Mucosa of descending colon (tissue), 3 donors: ENCODE measurements at regions not wholly inside any gene's neighbourhood (a gene's known extent, or its start where the extent isn't known, plus 50 kb on each side); places are given as distances from the start of the nearest gene placed in this dataset.

Experiments used
- ATAC-seq: fragments of 200-7000 bp; cut with Tn5 transposase; one replicate; pipeline ENCODE4 v1.9.1; 2020; ENCODE audit warnings: mild to moderate bottlenecking, moderate library complexity
- DNase-seq, 3 donors: peaks; one replicate each; pipeline ENCODE4 v3.0.0-alpha.2; 2020
- H3K36me3 ChIP-seq: fragments of 200-600 bp; one replicate; pipeline ENCODE4 v1.8.0; 2021; ENCODE audit warnings: low read depth, mild to moderate bottlenecking
- H3K4me1 ChIP-seq: fragments of 200-600 bp; one replicate; pipeline ENCODE4 v1.8.0; 2021; ENCODE audit warnings: low read depth, mild to moderate bottlenecking
- H3K4me3 ChIP-seq: fragments of 200-600 bp; one replicate; pipeline ENCODE4 v1.8.0; 2021; ENCODE audit warnings: mild to moderate bottlenecking
- H3K9me3 ChIP-seq: fragments of 200-600 bp; one replicate; pipeline ENCODE4 v1.8.0; 2021; ENCODE audit warnings: mild to moderate bottlenecking
- CTCF ChIP-seq: fragments of 200-600 bp; IDR thresholded peaks from one replicate; pipeline ENCODE4 v1.8.0; 2022; ENCODE audit warnings: antibody characterized with exemption, mild to moderate bottlenecking
- intact Hi-C, 2 donors: fragments of 100-400 bp; cut with DNase I in 1 of 2; cut with micrococcal nuclease in 1 of 2; formaldehyde crosslinking; loops; one replicate each; pipeline versions ENCODE4 v1.11.0 to v1.11.1; 2022; cut with DNase I, micrococcal nuclease
- donor health status: DM: no; HTN: no; CAD: no; lungs with moderate emphysema.
- donor health status: DM: no; HTN: no; CAD: no.
- donor health status: DM: no; HTN: yes; CAD: no.

DNA sequence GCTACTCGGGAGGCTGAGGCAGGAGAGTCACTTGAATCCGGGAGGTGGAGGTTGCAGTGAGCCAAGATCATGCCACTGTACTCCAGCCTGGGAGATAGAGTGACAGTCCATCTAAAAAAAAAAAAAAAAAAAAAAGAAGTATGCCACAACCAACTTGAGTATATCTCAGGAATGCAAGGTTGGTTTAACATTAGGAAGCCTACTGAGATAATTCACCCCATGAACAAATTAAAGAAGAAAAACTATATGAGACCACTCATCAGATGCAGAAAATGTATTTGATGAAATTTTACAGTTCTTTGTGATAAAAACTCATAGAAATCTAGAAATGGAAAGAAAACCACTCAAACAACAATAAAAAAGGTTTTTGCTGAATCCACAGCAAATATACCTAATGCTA lies 373.8 kb downstream of the LMO4 start:
- no peak for TF ChIP-seq CTCF
- Histone ChIP-seq H3K36me3 (no peaks in the 10 kb centered on the region), H3K4me1 (no peaks in the 10 kb centered on the region), H3K9me3 (peaks cover 22% of the 10 kb centered on the region), H3K4me3 (no peak overlapping the region)
- ATAC-seq = no peak
- intact Hi-C loops = no loop called here
- DNase-seq = no peak

DNA sequence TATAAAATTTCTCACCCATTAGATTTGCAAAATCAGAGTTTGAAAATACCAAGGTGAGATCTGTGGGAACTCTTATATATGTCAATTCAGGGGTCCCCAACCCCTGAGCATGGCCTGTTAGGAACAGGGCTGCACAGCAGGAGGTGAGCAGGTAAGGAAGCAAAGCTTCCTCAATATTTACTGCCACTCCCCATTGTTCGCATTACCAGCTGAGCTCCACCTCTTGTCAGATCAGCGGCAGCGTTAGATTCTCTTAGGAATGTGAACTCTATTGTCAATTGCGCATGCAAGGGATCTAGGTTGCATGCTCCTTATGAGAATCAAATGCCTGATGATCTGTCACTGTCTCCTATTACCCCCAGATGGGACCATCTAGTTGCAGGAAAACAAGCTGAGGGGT lies 376.6 kb downstream of the LMO4 start:
- Histone ChIP-seq H3K4me3 (no peak overlapping the region), H3K9me3 (peaks cover 22% of the 10 kb centered on the region), H3K4me1 (no peaks in the 10 kb centered on the region), H3K36me3 (no peaks in the 10 kb centered on the region)
- no peak for TF ChIP-seq CTCF
- intact Hi-C loops = no loop called here
- ATAC-seq = no peak
- DNase-seq = no peak

DNA sequence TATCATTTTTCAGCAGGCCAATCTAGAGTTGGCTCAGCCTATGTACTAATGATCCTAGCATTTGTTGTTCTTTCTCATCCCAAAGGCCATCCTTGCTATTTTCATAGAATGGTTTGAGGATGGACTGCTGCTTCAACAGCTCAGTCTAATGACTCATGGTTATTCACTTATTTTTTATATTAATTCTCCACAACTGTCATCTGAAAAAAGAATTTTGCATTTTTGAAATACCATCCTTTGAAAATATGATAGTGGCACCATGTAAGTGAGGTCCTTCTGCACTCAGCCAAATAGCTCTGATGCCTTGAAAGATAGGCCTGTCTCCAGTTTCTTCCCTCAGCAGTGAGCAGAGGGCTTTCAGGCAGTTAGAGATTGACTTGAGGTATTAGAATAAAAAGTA lies 377.5 kb downstream of the LMO4 start:
- DNase-seq (no peak), ATAC-seq (no peak)
- intact Hi-C loops = no loop called here
- no peaks in the 10 kb centered on the region for H3K36me3 ChIP-seq
- H3K9me3 ChIP-seq = peaks cover 19% of the 10 kb centered on the region
- TF ChIP-seq CTCF = no peak
- H3K4me3 ChIP-seq = no peak overlapping the region
- no peaks in the 10 kb centered on the region for H3K4me1 ChIP-seq

DNA sequence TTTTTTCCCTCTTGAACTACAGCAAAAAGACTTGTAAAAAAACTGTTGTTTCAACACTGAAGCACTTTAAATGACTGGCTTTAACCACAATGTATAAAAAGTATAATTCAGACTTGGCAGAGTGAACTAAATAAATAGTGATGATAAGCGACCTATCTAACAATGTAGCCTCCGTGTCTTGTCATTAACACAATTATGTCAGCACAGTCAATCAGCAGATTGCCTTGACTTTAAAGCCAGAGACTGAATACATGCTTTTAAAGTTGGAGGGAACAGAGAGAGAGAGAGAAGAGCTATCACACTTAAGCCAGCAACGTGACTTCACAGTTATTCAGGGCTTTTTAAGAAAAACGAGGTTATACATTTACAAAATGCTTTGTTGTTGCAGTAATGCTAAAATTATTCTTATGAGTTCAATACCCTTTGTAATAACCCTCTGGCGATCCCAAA lies 378.1 kb downstream of the LMO4 start:
- Histone ChIP-seq H3K4me1 (no peaks in the 10 kb centered on the region), H3K36me3 (no peaks in the 10 kb centered on the region), H3K9me3 (peaks cover 13% of the 10 kb centered on the region), H3K4me3 (no peak overlapping the region)
- TF ChIP-seq CTCF = no peak
- intact Hi-C loops = no loop called here
- ATAC-seq = peak; percentile 46
- no peak for DNase-seq

DNA sequence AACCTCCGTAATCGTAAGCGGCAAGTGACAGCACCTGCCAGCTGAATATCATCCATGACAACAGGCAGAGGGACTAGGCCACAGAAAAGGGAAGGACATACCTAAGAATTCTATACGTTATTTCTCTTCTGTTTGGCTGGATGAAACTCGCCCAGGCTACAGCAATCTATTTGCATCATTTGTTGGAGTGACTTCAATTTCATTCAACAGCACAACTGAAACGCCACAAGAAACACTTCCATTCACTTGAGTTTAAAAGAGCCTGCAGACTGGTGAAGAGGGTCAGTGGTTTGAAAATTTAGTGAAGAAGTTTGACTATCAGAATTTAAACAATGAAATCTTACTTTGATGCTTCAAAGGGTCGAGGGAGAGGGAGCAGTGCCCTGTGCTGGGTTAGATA lies 378.7 kb downstream of the LMO4 start:
- H3K9me3 ChIP-seq = peaks cover 7% of the 10 kb centered on the region

More for the DNA sequence above, 378.7 kb downstream of the LMO4 start:
- ATAC-seq (no peak), DNase-seq (no peak)
- no peaks in the 10 kb centered on the region for H3K4me1 ChIP-seq
- intact Hi-C loops = no loop called here
- no peaks in the 10 kb centered on the region for H3K36me3 ChIP-seq
- TF ChIP-seq CTCF = no peak
- H3K4me3 ChIP-seq = no peak overlapping the region
